Stimulated activated naive CD8-positive, alpha-beta T cell treated with anti-CD3 and anti-CD28 coated beads, Interleukin-15, Interleukin-2, amounts not matched to agents 100 ng/mL and 50 ng/mL, for 24 hours (primary cell): ENCODE measurements at regions not wholly inside any gene's neighbourhood (a gene's known extent, or its start where the extent isn't known, plus 50 kb on each side); places are given as distances from the start of the nearest gene placed in this dataset.

ENCODE experiments used
- H3K27ac Mint-ChIP-seq: one replicate; pipeline ENCODE4 v1.8.0; 2021; ENCODE audit warnings: mild to moderate bottlenecking, mixed read lengths
- H3K27me3 Mint-ChIP-seq: one replicate; pipeline ENCODE4 v1.8.0; 2021; ENCODE audit warnings: mixed read lengths
- H3K36me3 Mint-ChIP-seq: one replicate; pipeline ENCODE4 v1.8.0; 2021; ENCODE audit warnings: low read depth, mixed read lengths
- H3K4me1 Mint-ChIP-seq: one replicate; pipeline ENCODE4 v1.8.0; 2021; ENCODE audit warnings: low read depth, mixed read lengths
- H3K4me3 Mint-ChIP-seq: one replicate; pipeline ENCODE4 v1.8.0; 2021; ENCODE audit warnings: mild to moderate bottlenecking, mixed read lengths
- H3K9me3 Mint-ChIP-seq: one replicate; pipeline ENCODE4 v1.8.0; 2021; ENCODE audit warnings: mixed read lengths

GRCh38 chr2:147096671-147097070 is 748.2 kb upstream of the ACVR2A start:
- Mint-ChIP-seq H3K27me3 (no peaks in the 10 kb centered on the region), H3K4me3 (no peak overlapping the region)

GRCh38 chr2:147095376-147095775 is 749.5 kb upstream of the ACVR2A start:
- Mint-ChIP-seq H3K4me1 (no peaks in the 10 kb centered on the region), H3K36me3 (no peaks in the 10 kb centered on the region), H3K27ac (no peak overlapping the region), H3K27me3 (no peaks in the 10 kb centered on the region), H3K9me3 (no peaks in the 10 kb centered on the region), H3K4me3 (no peak overlapping the region)

More at GRCh38 chr2:147096671-147097070, 748.2 kb upstream of the ACVR2A start:
- no peaks in the 10 kb centered on the region for H3K4me1 Mint-ChIP-seq
- H3K27ac Mint-ChIP-seq = no peak overlapping the region
- no peaks in the 10 kb centered on the region for H3K9me3 Mint-ChIP-seq
- no peaks in the 10 kb centered on the region for H3K36me3 Mint-ChIP-seq

GRCh38 chr2:147094077-147094476 is 750.8 kb upstream of the ACVR2A start:
- Mint-ChIP-seq H3K9me3 (no peaks in the 10 kb centered on the region), H3K36me3 (no peaks in the 10 kb centered on the region), H3K27me3 (no peaks in the 10 kb centered on the region)

GRCh38 chr2:147092266-147092665 is 752.6 kb upstream of the ACVR2A start:
- no peaks in the 10 kb centered on the region for H3K27me3 Mint-ChIP-seq
- no peak overlapping the region for H3K27ac Mint-ChIP-seq
- H3K4me3 Mint-ChIP-seq = no peak overlapping the region
- no peaks in the 10 kb centered on the region for H3K9me3 Mint-ChIP-seq
- H3K36me3 Mint-ChIP-seq = no peaks in the 10 kb centered on the region
- no peaks in the 10 kb centered on the region for H3K4me1 Mint-ChIP-seq

More at GRCh38 chr2:147094077-147094476, 750.8 kb upstream of the ACVR2A start:
- Mint-ChIP-seq H3K4me1 (no peaks in the 10 kb centered on the region), H3K4me3 (no peak overlapping the region), H3K27ac (no peak overlapping the region)

- H3K4me3 Mint-ChIP-seq = no peak overlapping the region
- no peaks in the 10 kb centered on the region for H3K36me3 Mint-ChIP-seq
- H3K27ac Mint-ChIP-seq = no peak overlapping the region
- H3K27me3 Mint-ChIP-seq = no peaks in the 10 kb centered on the region
- no peaks in the 10 kb centered on the region for H3K9me3 Mint-ChIP-seq
- no peaks in the 10 kb centered on the region for H3K4me1 Mint-ChIP-seq
Observed at GRCh38 chr2:147091448-147091847, 753.4 kb upstream of the ACVR2A start.

GRCh38 chr2:147088871-147089270 is 756.0 kb upstream of the ACVR2A start:
- Mint-ChIP-seq H3K4me3 (no peak overlapping the region), H3K9me3 (no peaks in the 10 kb centered on the region), H3K36me3 (no peaks in the 10 kb centered on the region), H3K4me1 (no peaks in the 10 kb centered on the region), H3K27me3 (no peaks in the 10 kb centered on the region), H3K27ac (no peak overlapping the region)

GRCh38 chr2:147086715-147087114 is 758.1 kb upstream of the ACVR2A start:
- H3K9me3 Mint-ChIP-seq = no peaks in the 10 kb centered on the region
- H3K27ac Mint-ChIP-seq = no peak overlapping the region
- H3K27me3 Mint-ChIP-seq = no peaks in the 10 kb centered on the region
- no peaks in the 10 kb centered on the region for H3K36me3 Mint-ChIP-seq
- no peak overlapping the region for H3K4me3 Mint-ChIP-seq
- no peaks in the 10 kb centered on the region for H3K4me1 Mint-ChIP-seq

- no peaks in the 10 kb centered on the region for H3K4me1 Mint-ChIP-seq
- H3K27ac Mint-ChIP-seq = no peak overlapping the region
- no peaks in the 10 kb centered on the region for H3K9me3 Mint-ChIP-seq
- H3K4me3 Mint-ChIP-seq = no peak overlapping the region
- H3K36me3 Mint-ChIP-seq = no peaks in the 10 kb centered on the region
- H3K27me3 Mint-ChIP-seq = no peaks in the 10 kb centered on the region
Observed at GRCh38 chr2:147083664-147084063, 761.2 kb upstream of the ACVR2A start.

- no peaks in the 10 kb centered on the region for H3K4me1 Mint-ChIP-seq
- H3K27ac Mint-ChIP-seq = no peak overlapping the region
- H3K27me3 Mint-ChIP-seq = no peaks in the 10 kb centered on the region
- H3K4me3 Mint-ChIP-seq = no peak overlapping the region
- no peaks in the 10 kb centered on the region for H3K9me3 Mint-ChIP-seq
- no peaks in the 10 kb centered on the region for H3K36me3 Mint-ChIP-seq
Observed at GRCh38 chr2:147082850-147083522, 761.8 kb upstream of the ACVR2A start.

GRCh38 chr2:147081831-147082230 is 763.0 kb upstream of the ACVR2A start:
- H3K27me3 Mint-ChIP-seq = peaks cover 2% of the 10 kb centered on the region

GRCh38 chr2:147076634-147077033 is 768.2 kb upstream of the ACVR2A start:
- no peak overlapping the region for H3K27ac Mint-ChIP-seq
- H3K4me3 Mint-ChIP-seq = no peak overlapping the region
- no peaks in the 10 kb centered on the region for H3K4me1 Mint-ChIP-seq
- no peaks in the 10 kb centered on the region for H3K9me3 Mint-ChIP-seq
- H3K36me3 Mint-ChIP-seq = no peaks in the 10 kb centered on the region
- peaks cover 6% of the 10 kb centered on the region for H3K27me3 Mint-ChIP-seq

More at GRCh38 chr2:147081831-147082230, 763.0 kb upstream of the ACVR2A start:
- Mint-ChIP-seq H3K4me3 (no peak overlapping the region), H3K27ac (no peak overlapping the region), H3K36me3 (no peaks in the 10 kb centered on the region), H3K9me3 (no peaks in the 10 kb centered on the region), H3K4me1 (no peaks in the 10 kb centered on the region)

GRCh38 chr2:147068071-147068470 is 776.8 kb upstream of the ACVR2A start:
- Mint-ChIP-seq H3K27ac (no peak overlapping the region), H3K4me3 (no peak overlapping the region), H3K4me1 (peaks cover 5% of the 10 kb centered on the region), H3K27me3 (no peaks in the 10 kb centered on the region), H3K36me3 (no peaks in the 10 kb centered on the region), H3K9me3 (peaks cover 10% of the 10 kb centered on the region)

GRCh38 chr2:147067136-147067535 is 777.7 kb upstream of the ACVR2A start:
- no peak overlapping the region for H3K4me3 Mint-ChIP-seq
- no peaks in the 10 kb centered on the region for H3K36me3 Mint-ChIP-seq
- no peak overlapping the region for H3K27ac Mint-ChIP-seq
- H3K27me3 Mint-ChIP-seq = no peaks in the 10 kb centered on the region
- peaks cover 10% of the 10 kb centered on the region for H3K9me3 Mint-ChIP-seq
- peaks cover 5% of the 10 kb centered on the region for H3K4me1 Mint-ChIP-seq

GRCh38 chr2:147062073-147062472 is 782.8 kb upstream of the ACVR2A start:
- H3K9me3 Mint-ChIP-seq = peaks cover 6% of the 10 kb centered on the region
- no peaks in the 10 kb centered on the region for H3K27me3 Mint-ChIP-seq
- H3K4me1 Mint-ChIP-seq = no peaks in the 10 kb centered on the region

GRCh38 chr2:147061269-147061668 is 783.6 kb upstream of the ACVR2A start:
- Mint-ChIP-seq H3K4me3 (no peak overlapping the region), H3K27me3 (no peaks in the 10 kb centered on the region), H3K4me1 (no peaks in the 10 kb centered on the region), H3K9me3 (peaks cover 6% of the 10 kb centered on the region), H3K27ac (no peak overlapping the region), H3K36me3 (no peaks in the 10 kb centered on the region)

More at GRCh38 chr2:147062073-147062472, 782.8 kb upstream of the ACVR2A start:
- H3K36me3 Mint-ChIP-seq = no peaks in the 10 kb centered on the region
- no peak overlapping the region for H3K27ac Mint-ChIP-seq
- H3K4me3 Mint-ChIP-seq = no peak overlapping the region

GRCh38 chr2:147057892-147058490 is 786.8 kb upstream of the ACVR2A start:
- Mint-ChIP-seq H3K27me3 (no peaks in the 10 kb centered on the region), H3K4me1 (no peaks in the 10 kb centered on the region), H3K4me3 (no peak overlapping the region), H3K9me3 (no peaks in the 10 kb centered on the region), H3K27ac (no peak overlapping the region), H3K36me3 (no peaks in the 10 kb centered on the region)
